GM21723 (cell line): ENCODE measurements at regions not wholly inside any gene's neighbourhood (a gene's known extent, or its start where the extent isn't known, plus 50 kb on each side); places are given as distances from the start of the nearest gene placed in this dataset.

Experiments used
- ATAC-seq: cut with Tn5 transposase; IDR thresholded peaks from one replicate; pipeline ENCODE4 v1.9.1; 2021; ENCODE audit warnings: mild to moderate bottlenecking, moderate library complexity; ENCODE audit not compliant: unreplicated experiment

DNA sequence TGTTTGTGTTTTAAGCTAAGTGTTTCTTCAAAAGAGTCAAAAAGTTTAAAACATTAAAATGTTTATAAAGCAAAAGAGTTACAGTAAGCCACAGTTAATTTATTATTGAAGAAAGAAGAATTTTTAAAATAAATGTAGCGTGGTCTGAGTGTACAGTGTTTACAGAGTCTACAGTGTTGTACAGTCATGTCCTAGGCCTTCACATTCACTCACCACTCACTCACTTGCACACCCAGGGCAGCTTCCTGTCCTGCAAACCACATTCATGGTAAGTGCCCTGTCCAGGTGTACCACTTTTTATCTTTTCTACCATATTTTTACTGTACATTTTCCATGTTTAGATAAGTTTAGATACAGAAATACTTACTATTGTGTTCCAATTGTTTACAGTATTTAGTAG, 239.7 kb upstream of the AGA start:
- ATAC-seq, result no peak

DNA sequence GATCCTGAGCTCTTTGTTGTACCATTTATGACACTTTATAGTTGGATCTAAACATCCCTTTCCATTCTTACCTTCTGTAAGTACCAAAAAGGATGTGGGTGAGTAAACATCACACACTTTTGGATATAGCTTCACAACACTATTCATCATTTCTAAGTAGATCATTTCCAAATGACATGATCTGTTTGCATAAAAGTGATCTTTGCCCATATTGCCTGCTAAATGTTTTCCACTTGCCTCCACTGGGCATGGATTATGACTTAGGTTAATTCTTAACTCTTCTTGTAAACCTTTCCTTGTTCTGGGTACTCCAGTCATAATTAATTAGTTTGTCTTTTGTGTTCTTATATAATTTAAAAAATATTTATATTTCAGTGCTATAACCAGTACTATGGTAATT, 244.9 kb upstream of the AGA start:
- ATAC-seq, result no peak

DNA sequence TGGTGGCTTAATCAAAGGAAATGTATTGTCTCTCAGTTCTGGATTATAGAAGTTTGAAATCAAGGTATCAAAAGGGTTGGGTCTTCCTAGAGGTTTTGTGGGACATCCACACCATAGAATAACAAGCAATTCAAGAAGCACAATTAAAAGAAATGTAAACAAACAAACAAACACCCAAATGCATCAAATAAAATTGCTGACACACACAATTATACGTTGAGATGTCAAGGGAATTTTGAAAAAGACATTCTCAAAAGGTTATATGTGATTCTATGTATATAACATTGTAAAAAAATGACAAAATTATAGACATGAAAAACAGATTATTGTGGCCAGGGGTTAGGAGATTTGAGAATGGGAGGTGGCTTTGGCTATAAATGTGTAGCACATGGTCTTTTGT, 250.7 kb upstream of the AGA start:
- no peak for ATAC-seq

- no peak for ATAC-seq
Observed at GRCh38 chr4:177696438-177696966, 254.3 kb upstream of the AGA start.

DNA sequence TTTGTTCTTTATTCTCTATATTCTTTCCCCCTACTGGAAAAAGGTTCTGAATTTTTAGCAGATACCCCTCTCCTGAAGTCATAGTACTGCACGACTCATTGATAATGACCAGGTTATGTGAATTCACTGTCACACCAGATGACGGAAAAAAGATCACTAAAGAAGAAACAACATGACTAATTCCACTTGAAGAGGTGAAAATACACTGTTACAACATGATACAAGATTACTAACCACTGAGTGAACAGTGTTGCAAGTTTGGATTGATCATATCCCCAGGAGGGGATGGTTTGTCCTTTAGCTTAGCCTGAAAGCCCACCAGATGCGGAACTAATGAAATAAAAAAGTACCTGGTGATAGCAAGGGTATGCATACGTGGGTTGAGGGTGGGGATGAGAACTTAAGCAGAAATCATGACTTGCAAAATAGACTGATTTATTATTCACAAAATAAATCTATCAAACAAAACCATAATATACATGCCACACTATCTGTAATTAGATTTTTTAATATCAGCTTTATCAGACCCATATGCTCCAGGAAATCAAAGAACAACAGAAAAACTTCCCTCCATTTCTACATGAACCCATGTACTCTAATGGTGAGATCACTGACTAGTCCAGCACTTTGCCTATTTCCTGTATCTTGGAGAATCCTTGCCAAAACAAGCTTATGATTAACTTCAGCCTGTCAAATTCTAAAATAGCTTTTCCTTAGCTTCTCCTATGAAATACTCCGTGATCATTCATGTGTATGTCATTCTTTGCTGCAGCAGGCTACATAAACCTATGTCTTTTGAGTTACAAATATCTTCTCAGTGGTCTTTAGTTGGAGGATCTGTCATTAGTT, 257.4 kb upstream of the AGA start:
- no peak for ATAC-seq

GRCh38 chr4:177706916-177707315, 264.7 kb upstream of the AGA start:
- no peak for ATAC-seq

GRCh38 chr4:177713454-177713853, 271.2 kb upstream of the AGA start:
- no peak for ATAC-seq

- no peak for ATAC-seq
Observed at GRCh38 chr4:177717407-177717806, 275.2 kb upstream of the AGA start.

DNA sequence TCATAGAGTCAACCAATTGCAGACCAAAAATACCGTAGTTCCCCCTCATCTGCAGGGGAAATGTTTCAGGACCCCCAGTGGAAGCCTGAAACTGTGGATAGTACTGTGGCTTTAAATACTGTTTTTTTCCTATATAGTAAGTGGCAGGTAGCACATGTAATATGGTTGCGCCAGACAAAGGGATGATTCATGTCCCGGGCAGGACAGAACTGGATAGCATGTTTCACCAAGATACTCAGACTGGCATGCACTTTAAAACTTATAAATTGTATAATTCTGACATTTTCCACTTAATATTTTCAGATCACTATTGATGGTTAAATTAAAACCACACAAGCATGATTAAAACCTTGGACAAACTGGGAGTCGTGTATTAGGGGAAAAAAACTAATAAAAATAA, 276.3 kb upstream of the AGA start:
- no peak for ATAC-seq

GRCh38 chr4:177726111-177726510, 283.9 kb upstream of the AGA start:
- ATAC-seq, result no peak

GRCh38 chr4:177728361-177729152, 286.3 kb upstream of the AGA start:
- no peak for ATAC-seq

DNA sequence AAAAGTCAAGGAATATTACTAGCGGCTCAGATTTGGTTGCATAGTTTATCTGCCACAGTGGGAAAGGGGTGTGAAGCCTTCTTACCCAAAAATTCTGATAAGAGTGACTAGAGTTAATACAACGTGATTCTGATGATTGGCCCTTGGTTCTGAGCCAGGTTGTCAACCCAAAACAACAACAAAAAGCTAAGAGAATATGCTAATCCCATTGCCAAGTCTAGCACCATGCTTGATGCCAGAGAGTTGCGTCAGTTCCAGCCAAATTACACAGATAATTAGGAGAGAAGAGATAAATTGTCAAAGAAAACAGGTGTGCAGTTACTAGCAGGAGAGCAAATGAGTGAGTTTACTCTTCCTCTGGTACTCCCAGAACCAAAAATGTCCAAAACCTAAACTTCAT, 287.4 kb upstream of the AGA start:
- no peak for ATAC-seq

GRCh38 chr4:177737387-177737940, 295.2 kb upstream of the AGA start:
- ATAC-seq, result no peak

DNA sequence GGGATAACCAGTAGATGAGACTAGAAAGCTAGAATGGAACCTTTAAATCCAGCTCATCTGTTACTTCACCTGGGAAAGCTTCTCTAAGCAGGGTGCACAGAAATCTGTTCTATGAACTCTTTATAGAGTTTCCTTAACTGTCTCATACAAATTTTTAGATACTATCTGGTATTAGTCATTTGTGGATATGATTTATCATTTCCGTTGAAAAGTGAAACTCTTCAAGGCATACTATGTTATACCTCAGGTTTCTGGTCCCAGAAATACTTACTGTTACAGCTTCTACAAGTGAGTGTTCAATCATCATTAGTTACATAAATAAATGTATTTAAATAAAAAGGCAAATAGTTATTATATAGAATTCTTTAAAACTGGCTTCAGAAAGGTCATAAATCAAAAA, 298.3 kb upstream of the AGA start:
- ATAC-seq, result no peak

- ATAC-seq, result no peak
Observed at GRCh38 chr4:177759729-177760128, 317.5 kb upstream of the AGA start.

DNA sequence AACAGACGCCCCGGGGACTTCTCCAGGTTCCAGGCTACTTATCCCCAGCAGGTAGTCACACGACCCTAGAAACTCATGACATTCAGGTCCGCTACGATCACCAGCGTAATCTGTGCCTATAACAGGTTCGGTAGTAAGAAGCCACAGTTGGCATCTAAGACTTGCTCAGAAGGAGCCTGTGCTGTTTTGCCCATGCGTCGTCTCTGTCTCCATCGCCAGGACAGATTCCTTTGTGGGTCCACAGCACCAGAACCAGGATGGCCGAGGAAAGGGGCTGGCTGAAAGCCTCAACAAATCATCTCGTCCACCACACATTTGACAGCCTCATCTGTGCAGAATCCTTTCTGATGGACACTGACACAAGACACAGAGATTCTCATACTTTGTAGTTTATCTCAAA, 319.5 kb upstream of the AGA start:
- ATAC-seq, result no peak

DNA sequence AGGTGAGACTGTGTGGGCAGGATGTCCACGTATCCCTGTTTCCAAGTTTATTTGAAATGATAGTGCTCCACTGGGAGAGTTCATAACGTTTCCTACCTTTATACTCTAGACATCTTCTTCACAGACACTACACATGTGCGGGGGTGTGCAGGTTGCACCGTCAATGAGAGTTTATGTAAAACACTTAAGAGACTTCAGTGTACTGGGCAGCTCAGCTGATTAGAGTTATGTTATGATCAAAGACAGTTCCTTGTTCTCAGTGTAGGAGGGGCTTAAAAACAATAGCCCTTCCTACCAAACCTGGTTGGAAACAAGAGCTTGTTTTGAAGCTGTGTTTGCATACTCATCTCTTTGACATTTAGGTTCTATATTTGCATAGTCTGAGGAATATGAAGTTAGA, 326.9 kb upstream of the AGA start:
- ATAC-seq, result no peak

- ATAC-seq, result no peak
Observed at GRCh38 chr4:177770776-177771175, 328.5 kb upstream of the AGA start.

- ATAC-seq, result no peak
Observed at GRCh38 chr4:177771645-177772044, 329.4 kb upstream of the AGA start.

DNA sequence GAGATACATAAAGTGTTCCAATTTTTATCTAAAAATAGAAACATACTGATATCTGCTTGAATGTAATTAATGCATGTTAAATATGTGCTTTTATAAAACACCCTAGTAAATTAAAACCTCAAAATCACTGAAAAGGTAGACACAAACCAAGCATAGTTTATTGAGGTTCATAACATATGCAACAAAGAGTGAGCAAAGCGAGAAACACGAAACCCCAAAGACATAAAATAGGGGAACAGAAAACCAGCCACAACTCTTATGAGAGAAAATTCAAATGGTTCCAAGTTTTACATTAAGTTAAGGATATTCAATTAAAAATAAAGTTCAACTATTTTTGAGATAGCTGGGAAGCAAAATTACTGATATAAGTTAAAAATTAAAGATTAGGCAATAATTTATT, 336.4 kb upstream of the AGA start:
- ATAC-seq, result no peak

- ATAC-seq, result no peak
Observed at GRCh38 chr4:177785000-177785399, 342.8 kb upstream of the AGA start.

DNA sequence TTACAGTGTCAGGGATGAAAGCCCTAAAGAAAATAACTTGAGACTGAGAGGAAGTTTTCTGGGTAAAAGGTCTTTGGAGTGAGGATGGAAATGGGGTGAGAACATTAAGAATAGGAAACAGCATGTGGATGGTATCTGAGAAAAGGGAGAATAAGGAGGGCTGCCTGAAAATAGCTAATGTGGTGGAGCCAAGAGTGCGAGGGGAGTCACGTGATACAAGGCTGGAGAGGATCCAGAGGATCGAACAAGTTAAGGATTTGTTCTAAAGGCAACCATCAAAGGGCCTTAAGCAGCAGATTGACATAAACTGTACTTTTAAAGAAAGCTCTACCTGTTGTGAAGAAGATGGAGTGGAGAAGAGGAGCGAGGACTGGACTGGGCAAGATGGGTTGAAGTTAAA, 347.4 kb upstream of the AGA start:
- no peak for ATAC-seq
